Osteoblast (primary cell): ENCODE measurements at regions not wholly inside any gene's neighbourhood (a gene's known extent, or its start where the extent isn't known, plus 50 kb on each side); places are given as distances from the start of the nearest gene placed in this dataset.

Source experiments
- DNase-seq: peaks from one replicate; pipeline ENCODE4 v3.0.0; 2011; ENCODE audit warnings: low spot score, mixed read lengths; ENCODE audit not compliant: insufficient read length; ENCODE audit errors: missing footprints
- H2AFZ ChIP-seq: 2 replicates; pipeline ENCODE4 v1.6.0; 2011; ENCODE audit warnings: mild to moderate bottlenecking, low read length
- H3K27ac ChIP-seq: 2 replicates; pipeline ENCODE4 v1.5.1; 2011; ENCODE audit warnings: mild to moderate bottlenecking, low read depth, low read length, moderate library complexity
- H3K27me3 ChIP-seq: 2 replicates; pipeline ENCODE4 v1.6.0; 2012; ENCODE audit warnings: mild to moderate bottlenecking, control low read depth, inconsistent platforms, low read length, moderate library complexity; ENCODE audit not compliant: insufficient read depth
- H3K36me3 ChIP-seq: 2 replicates; pipeline ENCODE4 v1.5.1; 2011; ENCODE audit warnings: mild to moderate bottlenecking, low read length, control low read depth, moderate library complexity; ENCODE audit not compliant: insufficient read depth
- H3K4me1 ChIP-seq: 2 replicates; pipeline ENCODE4 v1.5.1; 2011; ENCODE audit warnings: mild to moderate bottlenecking, low read length, control low read depth, moderate library complexity; ENCODE audit not compliant: insufficient read depth
- H3K4me2 ChIP-seq: 2 replicates; pipeline ENCODE4 v1.6.0; 2011; ENCODE audit warnings: mild to moderate bottlenecking, low read length; ENCODE audit not compliant: insufficient read depth
- H3K4me3 ChIP-seq: fragments of 200-600 bp; sonication (generic); 3 replicates; pipeline ENCODE4 v1.5.1; 2012; ENCODE audit warnings: mild to moderate bottlenecking, low read length, inconsistent platforms; ENCODE audit not compliant: insufficient read depth
- H3K79me2 ChIP-seq: 2 replicates; pipeline ENCODE4 v1.6.0; 2012; ENCODE audit warnings: mild to moderate bottlenecking, low read length, control low read depth, inconsistent platforms; ENCODE audit not compliant: insufficient read depth
- H3K9me3 ChIP-seq: 2 replicates; pipeline ENCODE4 v1.5.1; 2011; ENCODE audit warnings: low read depth, low read length, control low read depth
- H4K20me1 ChIP-seq: 2 replicates; pipeline ENCODE4 v1.6.0; 2012; ENCODE audit warnings: mild to moderate bottlenecking, low read length, control low read depth; ENCODE audit not compliant: insufficient read depth
- TF ChIP-seq, protein P1 (sequence below): IDR thresholded peaks from 2 replicates; pipeline ENCODE4 v1.5.1; 2011; ENCODE audit warnings: mild to moderate bottlenecking, low read depth, low read length, moderate library complexity; ENCODE audit errors: extremely low read depth

DNA sequence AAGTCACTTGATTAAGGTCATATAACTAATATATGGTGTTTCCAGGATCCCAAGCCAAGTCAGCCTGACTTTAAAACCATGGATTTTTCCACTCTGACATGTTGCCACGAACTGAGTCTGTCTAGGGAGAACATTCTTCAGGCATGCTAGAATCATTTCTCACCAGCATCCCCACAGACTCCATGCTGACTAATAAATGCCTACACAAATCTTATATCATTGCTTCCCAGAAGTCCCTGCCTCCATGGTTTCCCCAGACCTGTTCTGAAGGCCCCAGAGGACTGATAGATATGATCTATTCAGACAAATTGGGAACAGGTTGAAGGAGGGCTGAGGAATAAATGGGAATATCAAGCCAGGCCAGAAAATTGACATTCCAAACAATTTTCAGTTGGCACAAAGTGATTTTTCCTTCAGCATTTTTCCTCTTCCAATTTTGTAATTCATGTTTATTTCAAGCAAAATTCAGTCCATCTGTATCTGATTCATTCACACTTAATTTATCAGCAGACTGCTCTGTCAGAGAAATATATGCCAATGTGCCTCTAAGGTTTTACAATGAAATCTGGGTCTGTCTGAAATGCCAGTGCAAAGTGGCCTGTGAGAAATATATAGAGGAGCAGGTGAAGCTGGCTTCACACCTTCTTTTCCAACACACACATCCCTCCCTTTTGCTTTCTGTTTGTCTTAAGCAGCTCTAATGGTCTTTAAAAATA lies 413.6 kb upstream of the TNC start:
- TF ChIP-seq, protein P1, sequence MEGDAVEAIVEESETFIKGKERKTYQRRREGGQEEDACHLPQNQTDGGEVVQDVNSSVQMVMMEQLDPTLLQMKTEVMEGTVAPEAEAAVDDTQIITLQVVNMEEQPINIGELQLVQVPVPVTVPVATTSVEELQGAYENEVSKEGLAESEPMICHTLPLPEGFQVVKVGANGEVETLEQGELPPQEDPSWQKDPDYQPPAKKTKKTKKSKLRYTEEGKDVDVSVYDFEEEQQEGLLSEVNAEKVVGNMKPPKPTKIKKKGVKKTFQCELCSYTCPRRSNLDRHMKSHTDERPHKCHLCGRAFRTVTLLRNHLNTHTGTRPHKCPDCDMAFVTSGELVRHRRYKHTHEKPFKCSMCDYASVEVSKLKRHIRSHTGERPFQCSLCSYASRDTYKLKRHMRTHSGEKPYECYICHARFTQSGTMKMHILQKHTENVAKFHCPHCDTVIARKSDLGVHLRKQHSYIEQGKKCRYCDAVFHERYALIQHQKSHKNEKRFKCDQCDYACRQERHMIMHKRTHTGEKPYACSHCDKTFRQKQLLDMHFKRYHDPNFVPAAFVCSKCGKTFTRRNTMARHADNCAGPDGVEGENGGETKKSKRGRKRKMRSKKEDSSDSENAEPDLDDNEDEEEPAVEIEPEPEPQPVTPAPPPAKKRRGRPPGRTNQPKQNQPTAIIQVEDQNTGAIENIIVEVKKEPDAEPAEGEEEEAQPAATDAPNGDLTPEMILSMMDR, result no peak
- peak overlapping the region; percentile 74 for H3K27ac ChIP-seq
- H3K36me3 ChIP-seq, result no peaks in the 10 kb centered on the region
- H2AFZ ChIP-seq, result no peak overlapping the region
- no peaks in the 10 kb centered on the region for H3K27me3 ChIP-seq
- peak; percentile 89 for DNase-seq
- no peak overlapping the region for H3K4me3 ChIP-seq
- peaks cover 9% of the 10 kb centered on the region for H3K4me1 ChIP-seq
- no peaks in the 10 kb centered on the region for H3K9me3 ChIP-seq
- no peak overlapping the region for H3K4me2 ChIP-seq
- H3K79me2 ChIP-seq, result no peaks in the 10 kb centered on the region
- no peaks in the 10 kb centered on the region for H4K20me1 ChIP-seq

DNA sequence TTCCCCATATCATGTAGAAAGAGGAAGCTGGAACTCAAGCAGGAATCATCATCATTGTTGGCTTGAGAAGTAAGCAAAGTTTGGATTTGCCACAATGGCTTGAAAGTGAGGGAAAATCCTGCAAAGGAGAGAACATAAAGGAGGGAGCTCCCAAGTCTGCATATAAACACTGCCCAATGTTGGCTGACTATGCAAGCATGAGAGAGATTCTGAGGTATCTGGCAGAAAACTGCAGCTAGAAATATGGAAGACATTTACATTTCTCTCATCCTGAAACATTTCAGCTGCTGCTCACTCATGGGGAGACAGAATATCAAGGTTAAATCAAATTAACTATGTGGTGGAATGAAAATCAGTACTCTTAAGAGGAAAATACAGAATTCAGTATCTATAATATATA lies 415.6 kb upstream of the TNC start:
- H3K4me3 ChIP-seq, result no peak overlapping the region
- TF ChIP-seq, protein P1, result no peak
- no peaks in the 10 kb centered on the region for H3K27me3 ChIP-seq
- H3K4me1 ChIP-seq, result peaks cover 9% of the 10 kb centered on the region
- H3K36me3 ChIP-seq, result no peaks in the 10 kb centered on the region
- H3K79me2 ChIP-seq, result no peaks in the 10 kb centered on the region
- H4K20me1 ChIP-seq, result no peaks in the 10 kb centered on the region
- H3K27ac ChIP-seq, result no peak overlapping the region
- H2AFZ ChIP-seq, result peak overlapping the region; percentile 20
- DNase-seq, result no peak
- no peaks in the 10 kb centered on the region for H3K9me3 ChIP-seq
- no peak overlapping the region for H3K4me2 ChIP-seq

DNA sequence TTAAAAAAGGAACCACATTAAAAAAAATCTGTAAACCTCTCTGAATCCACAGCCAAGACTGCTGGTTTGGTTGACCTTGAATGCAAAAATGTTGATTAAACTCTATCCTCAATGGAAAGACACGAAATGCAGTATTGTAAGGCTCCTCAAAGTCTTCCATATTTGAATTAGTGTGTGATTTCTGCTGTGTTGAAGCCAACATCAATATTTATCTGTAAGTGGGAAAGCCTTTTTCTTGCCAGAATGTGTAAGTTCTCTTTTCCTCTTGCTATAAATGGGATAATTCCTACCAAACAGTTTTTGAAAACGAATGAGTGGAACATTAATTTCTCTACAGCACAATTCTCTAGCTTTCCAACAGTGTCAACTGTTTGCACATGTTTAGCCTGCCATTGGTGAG lies 422.1 kb upstream of the TNC start:
- Histone ChIP-seq H3K4me1 (peaks cover 2% of the 10 kb centered on the region), H3K79me2 (no peaks in the 10 kb centered on the region), H4K20me1 (no peaks in the 10 kb centered on the region), H3K4me2 (no peak overlapping the region), H3K27me3 (no peaks in the 10 kb centered on the region), H3K4me3 (no peak overlapping the region), H2AFZ (no peak overlapping the region), H3K9me3 (no peaks in the 10 kb centered on the region), H3K36me3 (no peaks in the 10 kb centered on the region), H3K27ac (no peak overlapping the region)
- no peak for DNase-seq
- TF ChIP-seq, protein P1, result no peak

DNA sequence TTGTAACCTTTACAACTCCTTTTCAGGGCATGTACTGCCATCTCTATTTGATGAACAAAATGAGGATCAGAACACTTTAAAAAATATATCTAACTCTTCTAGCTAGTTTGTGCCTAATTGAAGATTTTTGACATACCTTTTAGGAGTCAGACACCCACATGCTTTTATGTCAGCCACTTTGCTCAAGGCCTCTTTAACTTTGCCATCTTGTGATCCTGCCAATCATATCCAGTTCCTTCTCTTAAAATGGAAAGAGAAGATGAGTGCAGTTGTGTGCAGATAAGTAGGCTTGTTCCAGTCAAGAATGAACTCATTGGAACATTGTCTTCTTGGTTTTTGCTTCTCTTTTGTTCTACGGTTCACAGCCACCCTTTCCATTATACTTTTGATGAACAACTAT lies 425.6 kb upstream of the TNC start:
- H3K4me1 ChIP-seq, result peaks cover 2% of the 10 kb centered on the region

More for the DNA sequence above, 425.6 kb upstream of the TNC start:
- no peak for DNase-seq
- H3K27me3 ChIP-seq, result no peaks in the 10 kb centered on the region
- H3K27ac ChIP-seq, result no peak overlapping the region
- no peaks in the 10 kb centered on the region for H3K9me3 ChIP-seq
- no peaks in the 10 kb centered on the region for H3K79me2 ChIP-seq
- no peak overlapping the region for H3K4me3 ChIP-seq
- peak overlapping the region; percentile 27 for H2AFZ ChIP-seq
- H3K4me2 ChIP-seq, result no peak overlapping the region
- TF ChIP-seq, protein P1, result no peak
- no peaks in the 10 kb centered on the region for H4K20me1 ChIP-seq
- no peaks in the 10 kb centered on the region for H3K36me3 ChIP-seq
